HG02970 (cell line): ENCODE measurements at regions not wholly inside any gene's neighbourhood (a gene's known extent, or its start where the extent isn't known, plus 50 kb on each side); places are given as distances from the start of the nearest gene placed in this dataset.
"Not testable (repeated sequence)": the region's sequence is repeated elsewhere in the genome, so short reads cannot be mapped to it uniquely, and the experiment has no call there.

Experiments
- ATAC-seq: cut with Tn5 transposase; IDR thresholded peaks from one replicate; pipeline ENCODE4 v1.9.1; 2021; ENCODE audit warnings: mild to moderate bottlenecking, moderate library complexity, moderate number of reproducible peaks; ENCODE audit not compliant: unreplicated experiment, low FRiP score

DNA sequence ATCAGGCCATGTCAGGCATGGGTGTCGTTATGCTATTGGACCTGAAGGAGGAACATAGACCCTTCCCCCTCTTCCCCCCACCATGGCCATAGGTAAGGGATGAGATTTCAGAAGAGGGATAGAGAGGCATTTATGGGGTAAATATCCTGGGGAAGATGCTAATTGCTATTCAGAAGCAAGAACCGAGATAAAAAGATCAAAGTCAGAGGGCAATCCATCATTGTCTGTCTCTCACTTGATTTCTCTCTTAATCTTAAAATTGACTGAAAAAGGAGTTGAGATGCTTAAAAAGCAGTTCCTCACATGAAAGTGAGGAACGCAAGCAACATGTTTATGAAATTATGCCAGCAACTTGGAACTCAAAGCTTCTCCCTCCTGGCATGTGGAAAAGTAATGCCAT, 212.0 kb downstream of the RPAP3 start:
- no peak for ATAC-seq

DNA sequence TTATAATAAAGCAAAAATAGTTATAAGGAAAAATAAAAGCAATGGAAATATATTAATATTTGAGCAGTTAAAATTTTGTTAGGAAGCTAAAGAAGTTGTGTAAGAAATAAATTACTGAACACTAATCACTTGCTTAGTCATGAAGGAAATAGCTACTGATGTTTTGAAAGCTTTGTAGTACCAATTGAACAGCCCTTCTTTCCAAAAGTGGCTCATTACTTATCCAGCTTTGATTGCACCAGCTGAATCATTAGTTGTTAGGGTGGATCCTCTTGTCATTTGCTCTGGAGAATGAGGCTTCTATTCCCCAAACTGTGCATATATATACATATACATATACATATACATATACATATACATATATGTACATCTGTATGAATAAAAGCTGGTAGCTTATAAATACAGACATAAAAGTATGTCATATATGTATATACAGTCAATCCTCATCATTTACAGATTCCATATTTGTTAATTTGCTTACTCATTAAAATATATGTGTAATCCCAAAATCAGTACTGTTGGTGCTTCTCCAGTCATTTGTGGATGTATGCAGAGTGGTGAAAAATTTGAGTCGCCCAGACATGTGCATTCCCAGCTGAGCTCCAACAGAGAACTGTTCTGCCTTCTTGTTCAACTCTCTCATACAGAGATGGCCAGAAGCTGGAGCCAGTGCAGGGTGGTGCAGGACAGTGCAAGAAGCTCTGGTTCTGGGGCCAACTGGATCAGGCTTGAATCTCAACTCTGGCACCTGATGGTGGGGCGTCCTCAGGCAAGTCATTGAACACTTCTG, 214.1 kb downstream of the RPAP3 start:
- no peak for ATAC-seq

DNA sequence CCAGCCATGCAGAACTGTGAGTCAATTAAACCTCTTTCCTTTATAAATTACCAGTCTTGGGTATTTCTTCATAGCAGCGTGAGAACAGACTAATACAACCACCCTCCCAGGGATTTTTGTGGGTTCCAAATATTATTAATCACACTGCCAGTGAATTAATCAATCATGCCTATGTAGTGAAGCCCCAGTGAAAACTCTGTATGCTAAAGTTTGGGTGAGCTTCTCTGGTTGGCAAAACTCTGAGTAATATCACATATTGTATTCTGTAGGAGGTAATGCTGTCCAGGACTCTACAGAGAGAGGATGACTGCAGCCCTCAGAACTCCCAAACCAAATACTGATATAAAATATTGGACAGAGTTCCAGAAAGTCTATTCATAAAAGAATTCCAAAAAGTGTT, 216.9 kb downstream of the RPAP3 start:
- ATAC-seq: no peak

DNA sequence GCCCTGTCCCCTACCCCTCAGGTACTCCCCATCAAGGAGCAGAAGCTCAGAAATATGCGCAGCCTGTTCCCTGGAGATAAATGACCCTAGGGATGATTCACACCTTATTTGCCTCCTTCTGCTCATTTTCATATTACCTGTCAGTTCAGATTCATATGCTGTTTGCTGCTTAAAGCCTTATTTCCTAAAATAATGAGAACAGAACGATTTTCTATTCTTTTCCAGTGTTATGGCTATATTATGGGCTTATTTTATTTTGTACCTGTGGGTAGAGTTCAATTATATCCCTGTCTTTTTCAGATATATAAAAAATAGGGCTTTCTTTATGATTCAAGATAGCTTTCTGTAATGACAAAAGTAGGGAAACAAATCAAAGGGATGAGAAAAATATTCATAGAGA, 224.8 kb downstream of the RPAP3 start:
- no peak for ATAC-seq

DNA sequence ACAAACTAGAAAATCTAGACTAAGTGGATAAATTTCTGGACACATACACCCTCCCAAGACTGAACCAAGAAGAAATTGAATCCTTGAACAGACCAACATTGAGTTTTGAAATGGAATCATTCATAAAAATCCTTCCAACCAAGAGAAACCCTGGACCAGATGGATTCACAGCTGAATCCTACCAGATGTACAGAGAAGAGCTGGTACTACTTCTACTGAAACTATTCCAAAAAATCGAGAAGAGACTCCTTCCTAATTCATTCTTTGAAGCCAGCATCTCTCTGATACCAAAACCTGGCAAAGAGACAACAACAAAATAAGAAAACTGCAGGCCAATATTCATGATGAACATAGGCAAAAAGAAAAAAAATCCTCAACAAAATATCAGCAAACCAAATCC, 227.4 kb downstream of the RPAP3 start:
- ATAC-seq: no peak

DNA sequence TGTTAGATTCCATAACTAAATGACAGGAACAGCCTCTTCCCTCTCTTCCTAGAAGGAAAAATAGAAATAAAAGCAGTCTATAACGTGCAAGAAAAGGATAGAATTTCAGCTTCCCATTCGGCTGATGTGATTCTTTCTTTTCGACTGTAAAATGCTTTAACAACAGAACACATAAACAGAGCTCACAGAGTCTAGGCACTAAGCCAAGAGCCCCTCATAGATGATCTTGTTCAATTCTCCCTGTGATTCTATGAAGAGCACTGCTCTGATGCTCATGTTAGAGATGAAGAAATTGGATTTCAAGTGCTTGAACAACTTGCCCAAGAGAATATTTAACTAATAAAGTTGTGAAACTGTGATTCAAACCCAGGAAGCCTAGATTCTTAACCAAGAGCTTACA, 232.7 kb downstream of the RPAP3 start:
- no peak for ATAC-seq

DNA sequence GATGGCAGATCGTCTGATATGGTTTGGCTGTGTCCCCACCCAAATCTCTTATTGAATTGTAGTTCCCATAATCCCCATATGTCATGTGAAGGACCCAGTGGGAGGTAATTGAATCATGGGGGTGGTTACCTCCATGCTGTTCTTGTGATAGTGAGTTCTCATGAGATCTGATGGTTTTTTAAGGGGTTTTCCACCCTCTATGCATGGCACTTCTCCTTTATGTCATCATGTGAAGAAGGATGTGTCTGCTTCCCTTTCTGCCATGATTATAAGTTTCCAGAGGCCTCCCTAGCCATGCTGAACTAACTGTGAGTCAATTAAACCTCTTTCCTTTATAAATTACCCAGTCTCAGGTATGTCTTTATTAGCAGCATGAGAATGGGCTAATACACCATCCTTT, 235.5 kb downstream of the RPAP3 start:
- not testable (repeated sequence) for ATAC-seq

DNA sequence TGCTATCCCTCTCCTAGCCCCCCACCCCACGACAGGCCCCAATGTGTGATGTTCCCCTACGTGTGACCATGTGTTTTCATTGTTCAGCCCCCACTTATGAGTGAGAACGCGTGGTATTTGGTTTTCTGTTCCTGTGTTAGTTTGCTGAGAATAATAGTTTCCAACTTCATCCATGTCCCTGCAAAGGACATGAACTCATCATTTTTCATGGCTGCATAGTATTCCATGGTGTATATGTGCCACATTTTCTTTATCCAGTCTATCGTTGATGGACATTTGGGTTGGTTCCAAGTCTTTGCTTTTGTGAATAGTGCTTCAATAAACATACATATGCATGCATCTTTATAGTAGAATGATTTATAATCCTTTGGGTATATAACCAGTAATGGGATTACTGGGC, 241.9 kb downstream of the RPAP3 start:
- ATAC-seq: not testable (repeated sequence)

DNA sequence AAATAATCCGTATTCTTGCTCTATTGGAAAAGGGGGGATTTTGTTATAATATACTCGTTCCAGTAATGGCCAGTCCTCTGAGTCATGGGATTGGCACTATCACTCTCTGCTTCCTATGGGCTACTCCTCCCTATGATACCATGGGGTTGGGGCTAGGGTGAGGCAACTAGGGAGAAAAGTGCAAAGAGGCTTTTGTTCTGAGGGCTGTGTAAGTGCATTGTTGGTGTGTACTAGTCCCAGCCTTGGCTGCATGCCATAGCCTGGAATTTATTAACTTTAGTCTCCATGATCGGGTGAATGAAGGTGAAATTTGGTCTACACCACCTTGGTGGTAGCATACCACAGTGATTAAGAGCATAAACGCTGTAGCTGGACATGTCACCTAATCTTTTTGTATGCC, 247.6 kb downstream of the RPAP3 start:
- no peak for ATAC-seq

DNA sequence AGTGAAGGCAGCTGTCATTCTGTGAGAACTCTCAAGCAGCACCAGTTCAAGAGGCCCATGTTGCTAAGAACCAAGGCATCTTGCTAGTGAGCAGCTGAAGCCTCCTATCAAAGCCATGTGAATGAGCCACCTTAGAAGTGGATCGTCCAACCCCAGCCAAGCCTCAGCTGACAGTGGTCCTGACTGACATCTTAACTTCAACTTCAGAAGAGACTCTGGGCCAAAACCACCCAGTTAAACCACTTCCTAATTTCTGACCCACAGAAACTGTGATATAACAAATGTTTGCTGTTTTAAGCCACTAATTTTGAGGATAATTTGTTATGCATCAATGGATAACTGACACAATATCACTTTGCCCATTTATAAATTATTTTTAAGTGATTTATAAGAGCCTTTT, 256.0 kb downstream of the RPAP3 start:
- no peak for ATAC-seq

DNA sequence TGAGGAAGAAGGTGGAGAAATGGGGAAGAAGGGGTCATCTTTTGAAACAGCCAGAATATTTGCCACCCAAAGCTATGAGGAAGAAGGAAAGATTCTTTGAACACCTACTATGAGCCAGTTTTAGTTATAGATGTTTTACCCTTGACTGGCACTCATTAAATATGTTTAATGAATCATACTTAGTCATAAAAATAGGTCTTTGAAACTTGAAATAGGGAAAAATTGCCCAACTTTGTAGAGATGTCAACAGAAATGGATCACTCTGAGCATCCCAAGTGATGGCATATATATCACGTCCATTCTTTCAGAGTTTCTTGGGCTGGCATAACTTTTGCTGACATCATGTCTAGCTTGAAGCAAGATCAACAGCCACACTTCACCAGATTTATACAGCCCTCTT, 263.5 kb downstream of the RPAP3 start:
- ATAC-seq: no peak

DNA sequence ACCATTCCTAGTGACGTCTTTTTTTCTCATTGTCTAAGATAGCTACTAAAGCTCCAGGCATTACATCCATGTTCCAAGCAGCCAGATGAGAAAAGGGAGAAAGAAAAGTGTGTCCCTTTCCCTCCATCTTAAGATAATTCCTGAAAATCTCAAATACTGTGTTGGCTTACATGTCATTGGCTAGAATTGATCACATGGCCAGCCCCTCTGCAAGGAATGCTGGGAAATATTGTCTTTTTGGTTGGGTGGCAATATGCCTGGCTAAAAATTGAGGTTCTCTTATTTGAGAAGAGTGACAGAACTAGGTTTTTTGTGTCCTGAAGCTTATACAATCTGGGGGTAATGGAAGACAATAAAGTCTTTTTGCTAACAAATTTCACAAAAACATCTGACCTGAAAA, 264.3 kb downstream of the RPAP3 start:
- no peak for ATAC-seq

DNA sequence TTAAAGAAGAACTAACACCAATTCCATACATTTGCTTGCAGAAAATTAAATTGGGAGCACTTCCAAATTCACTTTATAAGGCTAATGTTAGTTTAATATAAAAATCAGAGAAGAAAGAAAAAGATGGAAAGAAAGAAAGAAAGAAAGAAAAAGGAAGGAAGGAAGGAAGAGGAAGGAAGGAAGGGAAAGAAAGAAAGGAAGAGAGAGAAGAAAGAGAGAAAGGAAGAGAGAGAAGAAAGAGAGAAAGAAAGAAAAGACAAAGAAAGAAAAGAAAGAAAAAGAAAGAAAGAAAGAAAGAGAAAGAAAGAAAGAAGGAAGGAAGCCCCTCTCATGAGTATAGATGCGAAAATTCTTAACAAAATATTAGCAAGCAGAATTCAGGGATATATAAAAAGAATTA, 267.7 kb downstream of the RPAP3 start:
- no peak for ATAC-seq

DNA sequence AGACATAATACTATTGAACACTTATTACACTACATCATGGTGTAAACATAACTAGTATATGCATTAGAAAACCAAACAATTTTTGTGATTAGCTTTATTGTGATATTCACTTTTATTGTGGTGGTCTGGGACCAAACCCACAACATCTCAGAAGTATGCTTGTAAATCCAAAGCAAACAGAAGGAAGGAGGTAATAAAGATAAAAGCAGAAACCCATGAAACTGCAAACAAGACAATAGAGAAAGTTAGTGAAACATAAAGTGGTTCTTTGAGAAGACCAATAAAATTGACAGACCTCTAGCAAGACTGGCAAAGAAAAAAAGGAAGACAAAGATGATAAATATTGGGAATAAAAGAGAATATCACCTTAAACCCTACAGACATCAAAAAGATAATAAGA, 268.3 kb downstream of the RPAP3 start:
- no peak for ATAC-seq

DNA sequence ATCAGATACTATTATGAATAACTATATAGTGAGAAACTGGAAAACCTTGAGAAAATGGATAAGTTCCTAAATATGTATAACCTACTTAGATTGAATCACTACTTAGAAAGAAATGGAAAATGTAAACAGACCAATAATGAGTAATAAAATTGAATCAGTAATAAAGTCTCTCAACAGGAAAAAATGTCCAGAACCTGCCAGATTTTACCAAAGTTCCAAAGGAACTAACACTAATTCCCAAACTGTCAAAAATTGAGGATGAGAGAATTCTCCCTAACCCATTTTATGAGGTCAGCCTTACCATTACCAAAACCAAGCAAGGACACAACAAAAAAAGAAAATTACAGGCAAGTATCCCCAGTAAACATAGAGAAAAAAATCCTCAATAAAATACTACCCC, 272.0 kb downstream of the RPAP3 start:
- ATAC-seq: no peak

DNA sequence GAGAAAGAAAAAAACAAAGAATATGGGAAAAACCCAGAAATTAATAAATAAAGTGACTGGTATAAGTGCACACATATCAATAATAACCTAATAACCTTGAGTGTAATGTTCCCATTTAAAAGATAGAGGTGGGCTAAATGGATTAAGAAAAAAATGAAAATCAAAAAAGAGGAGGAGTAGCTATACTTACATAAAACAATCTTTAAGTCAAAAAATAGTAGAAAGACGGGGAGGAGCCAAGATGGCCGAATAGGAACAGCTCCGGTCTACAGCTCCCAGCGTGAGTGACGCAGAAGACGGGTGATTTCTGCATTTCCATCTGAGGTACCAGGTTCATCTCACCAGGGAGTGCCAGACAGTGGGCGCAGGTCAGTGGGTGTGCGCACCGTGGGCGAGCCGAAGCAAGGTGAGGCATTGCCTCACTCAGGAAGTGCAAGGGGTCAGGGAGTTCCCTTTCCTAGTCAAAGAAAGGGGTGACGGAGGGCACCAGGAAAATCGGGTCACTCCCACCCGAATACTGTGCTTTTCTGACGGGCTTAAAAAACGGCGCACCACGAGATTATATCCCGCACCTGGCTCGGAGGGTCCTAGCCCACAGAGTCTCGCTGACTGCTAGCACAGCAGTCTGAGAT, 279.0 kb downstream of the RPAP3 start:
- not testable (repeated sequence) for ATAC-seq

DNA sequence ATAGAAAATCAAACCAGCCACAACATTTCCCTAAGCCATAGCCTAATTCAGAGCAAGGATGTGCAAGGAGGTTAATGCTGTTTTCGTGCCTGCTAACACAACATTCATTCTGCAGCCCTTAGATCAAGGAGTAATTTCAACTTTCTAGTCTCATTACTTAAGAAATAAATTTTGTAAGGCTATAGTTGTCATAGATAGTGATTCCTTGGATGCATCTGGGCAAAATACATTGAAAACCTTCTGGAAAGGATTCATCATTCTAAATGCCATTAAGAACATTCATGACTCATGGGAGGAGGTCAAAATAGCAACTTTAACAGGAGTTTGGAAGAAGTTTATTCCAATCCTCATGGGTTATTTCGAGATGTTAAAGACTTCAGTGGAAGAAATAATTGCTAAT, 283.2 kb downstream of the RPAP3 start:
- ATAC-seq: no peak

DNA sequence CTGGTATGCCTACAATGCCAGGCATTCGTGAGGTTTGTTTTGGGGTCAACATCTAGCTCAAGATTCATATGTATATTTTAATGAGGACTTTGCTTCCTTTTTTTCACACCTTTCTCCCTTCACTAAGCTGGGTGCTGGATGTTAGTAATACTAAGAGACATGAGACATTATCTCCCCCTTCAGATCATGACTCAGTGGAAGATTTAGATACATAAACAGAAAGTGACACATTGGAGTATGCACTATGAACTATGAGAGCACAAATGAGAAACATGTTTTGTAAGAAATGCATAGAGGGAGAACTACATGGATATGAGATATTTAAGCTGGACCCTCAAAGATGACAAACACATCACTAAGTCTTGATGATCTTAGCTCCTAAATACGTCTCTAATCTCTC, 286.3 kb downstream of the RPAP3 start:
- no peak for ATAC-seq

DNA sequence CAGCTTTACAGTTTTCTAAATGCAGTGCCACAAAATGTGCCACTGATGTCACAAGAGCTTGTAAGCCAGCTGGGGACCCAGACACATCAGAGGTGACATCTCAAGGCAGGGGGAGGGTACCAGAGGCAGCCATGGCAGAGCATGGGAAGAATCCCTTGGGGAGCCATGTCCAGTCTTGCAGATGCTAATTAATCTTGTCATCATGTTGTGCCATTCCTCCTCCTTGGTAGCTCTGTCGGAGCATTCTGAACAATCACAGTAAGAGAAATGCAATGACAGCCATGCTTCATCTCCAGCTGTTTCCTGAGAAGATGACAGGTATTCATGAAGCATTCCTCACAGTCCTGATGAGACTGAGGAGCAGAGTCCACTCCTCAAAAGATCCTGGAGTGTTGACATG, 287.9 kb downstream of the RPAP3 start:
- ATAC-seq: no peak

DNA sequence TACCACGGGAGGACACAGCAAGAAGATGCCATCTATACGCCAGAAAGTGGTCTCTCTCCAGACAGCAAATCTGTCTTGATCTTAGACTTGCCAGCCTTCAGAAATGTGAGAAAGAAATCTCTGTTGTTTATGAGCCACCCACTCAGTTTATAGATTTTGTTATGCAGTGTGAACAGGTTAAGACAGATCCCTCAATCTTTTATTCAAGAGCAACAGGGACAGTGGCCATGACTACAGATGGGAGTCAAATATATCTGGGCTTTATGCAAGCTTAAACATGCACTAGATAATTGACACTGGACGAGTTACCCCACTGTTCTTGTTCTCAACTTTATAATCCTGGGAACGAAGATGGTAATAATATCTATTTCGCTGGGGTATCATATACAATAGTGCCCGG, 288.7 kb downstream of the RPAP3 start:
- no peak for ATAC-seq

DNA sequence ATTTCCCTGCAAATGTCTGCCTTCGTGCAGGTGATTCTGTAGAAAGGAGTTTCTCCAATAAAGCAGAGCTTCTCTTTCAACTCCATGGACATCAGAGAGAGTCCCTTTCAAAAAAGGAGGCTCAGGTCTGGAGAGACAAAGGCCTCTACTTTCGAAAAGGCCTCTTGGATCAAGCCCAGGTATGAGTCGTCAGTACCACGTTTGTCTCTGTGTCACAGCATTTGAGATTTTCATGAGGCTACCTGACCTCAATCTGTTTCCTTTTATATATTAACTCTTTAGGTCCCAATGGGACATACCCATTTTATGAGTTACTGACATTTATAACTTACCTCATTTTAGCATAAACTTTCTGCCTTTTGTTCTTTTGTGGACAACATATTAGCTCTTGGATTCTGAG, 290.8 kb downstream of the RPAP3 start:
- ATAC-seq: no peak

DNA sequence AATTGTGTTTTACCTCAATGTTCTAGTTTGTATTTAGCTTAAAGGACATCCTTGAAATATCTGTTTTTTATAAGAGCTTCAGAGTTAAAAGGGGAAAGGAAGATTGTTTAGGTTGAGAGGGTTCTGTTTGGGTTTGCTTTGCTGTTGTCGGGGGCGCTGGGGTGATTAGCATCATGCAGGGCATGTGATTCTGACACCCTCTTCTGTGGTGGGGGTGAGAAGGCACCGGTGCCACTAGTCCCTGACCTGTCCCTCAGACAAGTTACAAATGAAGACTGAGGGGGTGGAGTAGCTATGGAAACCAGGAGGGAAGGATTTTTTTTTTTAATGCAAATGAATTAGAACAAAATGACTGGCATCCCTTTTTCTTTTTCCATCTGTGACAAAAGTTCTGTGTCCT, 291.3 kb downstream of the RPAP3 start:
- ATAC-seq: no peak
